HG03432 (cell line): ENCODE measurements at regions not wholly inside any gene's neighbourhood (a gene's known extent, or its start where the extent isn't known, plus 50 kb on each side); places are given as distances from the start of the nearest gene placed in this dataset.

Source experiments
- ATAC-seq: cut with Tn5 transposase; IDR thresholded peaks from one replicate; pipeline ENCODE4 v1.9.1; 2021; ENCODE audit warnings: mild to moderate bottlenecking, moderate library complexity; ENCODE audit not compliant: unreplicated experiment

GRCh38 chr13:47459512-47459911 lies 541.6 kb downstream of the SUCLA2 start:
- no peak for ATAC-seq

DNA sequence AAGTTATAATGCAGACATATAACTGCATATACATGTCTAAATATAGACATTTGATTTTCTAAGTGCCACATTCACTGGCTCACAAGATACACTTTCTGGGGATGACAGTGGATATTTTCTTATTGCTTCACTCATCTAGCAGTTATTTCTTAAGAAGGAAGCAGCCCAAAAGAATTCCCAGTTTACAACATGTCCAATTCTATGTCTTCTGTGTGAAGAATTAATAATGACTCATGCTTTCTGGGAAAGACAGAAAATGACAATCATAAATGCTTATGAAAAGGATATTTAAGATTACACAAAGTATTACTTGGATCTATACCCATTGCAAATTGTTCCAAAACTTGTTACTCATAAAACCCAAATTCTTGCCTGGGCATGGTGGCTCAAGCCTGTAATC lies 543.4 kb downstream of the SUCLA2 start:
- no peak for ATAC-seq

DNA sequence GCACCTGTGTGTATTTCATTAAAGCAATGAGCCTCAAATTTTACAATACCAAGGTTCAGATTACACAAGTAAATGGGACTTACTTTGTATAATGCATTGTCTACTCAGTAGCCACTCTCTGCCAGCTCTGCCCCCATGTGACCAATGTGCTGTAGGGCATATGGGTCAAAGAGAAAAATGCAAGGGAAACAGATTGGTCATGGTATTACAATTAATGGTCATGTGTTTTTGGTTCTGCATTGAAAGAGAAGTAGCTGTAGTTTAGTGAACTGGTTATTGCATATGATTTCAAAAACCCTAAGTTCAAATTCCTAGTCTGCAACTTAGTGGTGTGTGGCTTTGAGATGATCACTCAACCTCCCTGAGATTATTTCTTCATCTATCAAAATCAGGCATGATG lies 545.4 kb downstream of the SUCLA2 start:
- ATAC-seq = no peak

- ATAC-seq = no peak
Measured at GRCh38 chr13:47454986-47455385, 546.1 kb downstream of the SUCLA2 start.

DNA sequence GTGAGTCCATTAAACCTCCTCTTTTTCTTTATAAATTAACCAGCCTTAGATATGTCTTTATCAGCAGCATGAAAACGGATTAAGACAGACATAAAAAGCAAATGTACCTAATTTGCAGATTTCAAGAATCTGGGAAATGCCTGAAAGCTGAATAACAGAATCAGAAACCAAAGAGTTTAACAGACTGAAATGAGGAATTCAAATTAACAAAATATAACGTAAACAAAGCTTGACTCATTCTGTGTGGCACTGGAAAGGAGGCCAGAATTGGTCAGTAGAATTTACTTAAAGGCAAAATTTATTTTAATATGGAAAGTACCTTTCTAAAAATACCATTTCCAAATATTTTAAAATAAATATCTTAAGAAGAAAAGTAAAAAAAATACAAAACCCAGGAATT lies 540.6 kb upstream of the HTR2A start:
- no peak for ATAC-seq

DNA sequence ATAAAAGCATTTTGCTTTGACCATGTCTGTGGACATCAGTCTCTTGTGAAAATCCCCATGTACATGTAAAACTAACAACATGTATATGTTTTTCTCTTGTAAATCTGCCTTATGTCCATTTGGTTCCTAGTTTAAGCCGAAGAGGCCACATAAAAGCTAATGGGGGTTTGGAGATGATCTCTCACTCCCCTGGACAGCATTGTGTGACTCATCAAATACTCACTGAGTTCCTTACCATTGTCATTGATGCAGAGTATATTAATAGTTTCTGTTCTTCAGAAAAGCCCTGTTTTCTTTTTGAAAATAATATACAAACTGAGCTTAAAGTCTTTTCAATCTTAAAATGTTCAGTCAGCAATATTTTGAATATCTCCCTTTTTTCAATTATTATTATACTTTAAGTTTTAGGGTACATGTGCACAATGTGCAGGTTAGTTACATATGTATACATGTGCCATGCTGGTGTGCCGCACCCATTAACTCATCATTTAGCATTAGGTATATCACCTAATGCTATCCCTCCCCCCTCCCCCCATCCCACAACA lies 536.7 kb upstream of the HTR2A start:
- no peak for ATAC-seq

GRCh38 chr13:47426126-47426849 lies 529.4 kb upstream of the HTR2A start:
- no peak for ATAC-seq

- no peak for ATAC-seq
Measured at GRCh38 chr13:47421525-47421924, 524.7 kb upstream of the HTR2A start.

DNA sequence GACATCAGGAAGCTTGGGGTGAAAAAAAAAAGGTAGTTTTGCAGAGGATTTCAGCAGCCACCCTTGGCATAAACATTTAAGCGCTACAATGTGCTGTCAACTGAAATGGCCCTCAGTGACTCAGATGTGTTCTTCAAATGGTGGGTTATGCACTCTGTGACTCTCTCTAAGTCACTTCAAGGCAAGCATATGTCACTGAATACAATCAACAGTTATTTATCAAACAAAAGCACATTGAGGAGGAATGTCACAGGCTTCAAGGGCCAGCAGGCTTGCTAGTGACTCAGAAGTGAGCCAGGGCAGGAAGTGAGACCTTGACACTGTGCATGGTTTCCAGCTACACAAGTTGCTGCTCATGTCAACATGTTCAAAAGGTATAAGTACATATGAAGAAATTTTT lies 523.7 kb upstream of the HTR2A start:
- ATAC-seq = no peak

DNA sequence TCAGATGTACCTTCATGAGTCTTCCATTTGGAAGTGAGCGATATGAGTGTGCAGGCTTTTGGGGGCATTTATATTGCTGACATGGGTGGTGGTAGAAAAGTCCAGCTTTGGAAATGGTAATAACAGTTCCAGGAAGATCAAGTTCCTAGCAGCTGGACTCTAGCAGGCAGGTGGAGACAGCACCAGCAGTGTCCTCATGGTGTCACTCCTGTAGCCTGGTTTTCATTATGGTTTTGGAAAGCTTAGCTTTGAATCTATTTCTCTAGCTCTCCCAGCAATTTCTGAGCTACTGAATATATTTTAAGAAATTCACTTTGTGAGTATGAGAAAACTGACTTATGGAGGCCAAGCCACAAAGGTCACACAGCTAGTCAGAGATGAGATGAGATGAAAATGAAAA lies 523.2 kb upstream of the HTR2A start:
- ATAC-seq = no peak

DNA sequence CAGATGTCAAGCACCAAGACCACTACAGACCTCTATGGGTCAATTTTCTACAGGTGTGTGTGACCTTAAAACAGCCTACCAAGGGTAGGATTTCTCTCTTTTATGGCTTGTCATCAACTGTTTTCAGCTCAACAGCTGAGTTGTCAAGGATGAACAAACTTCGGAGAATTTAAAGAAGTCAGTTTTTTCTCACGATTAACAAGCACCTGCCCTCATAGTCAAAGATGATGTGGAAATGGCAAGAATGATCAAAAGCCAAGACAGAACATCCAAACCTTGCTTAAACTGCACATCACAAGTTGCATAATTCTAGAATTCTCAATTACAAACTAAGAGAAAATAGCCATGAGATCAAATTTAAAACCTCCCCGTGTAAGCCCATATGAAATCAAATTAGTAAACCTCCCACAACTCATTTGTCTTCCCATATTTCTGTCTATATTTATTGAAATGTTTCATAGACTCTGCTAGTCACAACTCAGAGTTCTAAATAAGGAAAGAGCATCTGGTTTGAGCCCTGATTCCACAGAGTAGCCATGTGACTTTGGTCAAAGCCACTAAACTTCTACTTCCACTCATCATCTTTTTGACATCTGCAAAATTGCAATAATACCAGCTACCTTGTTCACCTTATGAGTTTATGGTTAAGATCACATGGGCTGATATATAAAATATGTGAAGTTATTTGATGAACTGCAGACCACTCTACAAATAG lies 521.5 kb upstream of the HTR2A start:
- ATAC-seq = no peak

GRCh38 chr13:47417485-47417884 lies 520.6 kb upstream of the HTR2A start:
- ATAC-seq = no peak

DNA sequence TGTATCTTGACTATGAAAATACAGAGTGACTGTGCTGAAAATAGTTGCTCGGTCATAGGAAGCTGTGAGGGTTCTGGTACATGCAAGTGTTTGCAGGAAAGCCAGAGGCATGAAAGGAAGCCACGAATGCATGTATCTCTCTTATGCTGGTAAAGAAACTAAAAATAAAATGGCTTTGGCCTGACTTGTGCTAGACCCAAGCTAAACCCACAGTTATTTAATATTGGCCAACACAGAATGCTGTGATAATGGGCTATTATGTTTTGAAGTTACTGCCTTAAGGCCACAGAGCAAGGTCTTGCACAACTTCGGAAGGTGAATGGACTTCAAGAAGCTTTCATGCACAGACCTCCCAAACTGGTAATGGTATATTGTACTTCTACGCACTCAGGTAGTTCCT lies 518.2 kb upstream of the HTR2A start:
- ATAC-seq = no peak

DNA sequence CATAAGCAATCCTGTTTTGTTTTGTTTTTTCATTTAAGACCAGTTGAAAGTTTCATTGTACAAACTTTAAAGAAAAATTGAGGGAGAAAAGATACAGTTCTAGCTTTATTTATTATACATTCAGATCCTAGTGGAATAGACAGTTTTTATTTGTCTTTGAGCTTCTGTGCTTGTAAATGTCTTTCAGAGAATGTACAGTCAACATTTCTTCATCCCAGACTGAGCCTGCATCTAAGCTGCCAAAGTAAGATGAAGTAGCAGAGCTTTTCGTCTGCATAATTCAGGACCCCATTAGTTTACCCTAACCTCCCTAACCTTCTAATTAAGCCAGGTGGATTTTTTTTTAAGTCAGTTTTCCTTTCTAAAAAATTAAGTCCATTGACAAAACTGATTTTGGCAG lies 516.7 kb upstream of the HTR2A start:
- ATAC-seq = no peak

- no peak for ATAC-seq
Measured at GRCh38 chr13:47413112-47413511, 516.3 kb upstream of the HTR2A start.

DNA sequence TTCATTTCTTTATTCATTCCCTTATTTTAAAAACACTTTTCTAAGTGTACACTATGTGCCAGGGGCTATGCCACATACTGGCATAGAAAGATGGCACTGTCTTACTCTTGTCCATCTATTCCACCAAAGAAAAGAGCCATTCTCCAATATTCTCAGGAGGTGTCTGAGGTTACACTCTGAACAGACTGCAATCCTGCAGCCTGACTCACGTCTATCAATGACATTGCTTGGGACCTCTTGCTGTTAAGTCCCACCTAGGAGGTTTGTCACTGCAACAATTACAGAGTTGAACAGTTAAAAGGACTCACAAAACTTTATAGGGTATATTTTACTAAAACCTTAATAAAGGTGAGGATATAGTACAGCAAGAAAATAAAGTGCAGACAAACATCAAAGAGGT lies 512.9 kb upstream of the HTR2A start:
- ATAC-seq = no peak

DNA sequence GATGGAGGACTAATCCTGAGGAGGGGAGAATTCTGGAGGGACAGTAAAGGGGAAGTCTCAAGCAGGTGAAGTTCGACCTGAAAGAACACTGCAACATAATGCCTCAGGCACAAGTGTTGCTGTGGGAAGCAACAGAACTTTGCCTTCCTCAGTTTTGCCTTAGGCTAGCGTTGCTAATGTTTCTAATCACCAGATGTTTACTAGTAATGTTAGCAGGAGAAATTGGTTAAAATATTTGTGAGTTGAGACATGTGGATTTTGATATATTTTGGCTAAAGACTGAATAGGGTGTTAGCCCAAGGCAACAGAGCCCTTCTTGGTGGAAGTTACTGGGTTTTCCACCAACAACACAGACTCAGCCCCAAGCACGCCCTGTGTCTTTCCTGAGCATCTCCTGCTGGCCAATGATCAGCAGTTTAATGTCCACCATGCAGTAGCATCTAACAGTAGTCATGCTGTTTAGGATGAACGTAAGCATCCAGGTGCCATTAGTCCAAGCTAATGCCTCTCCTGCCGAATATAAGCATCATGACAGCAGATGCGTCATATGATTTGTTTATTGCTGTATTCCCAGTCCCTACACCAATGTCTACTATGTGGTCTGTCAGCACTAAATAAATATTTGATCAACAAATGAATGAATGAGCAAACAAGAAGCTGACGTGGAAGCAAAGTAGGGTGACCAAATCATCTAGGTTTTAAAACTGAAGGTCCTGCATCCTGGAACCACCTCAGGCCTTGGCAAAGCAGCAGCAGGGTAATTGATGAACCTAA lies 511.9 kb upstream of the HTR2A start:
- ATAC-seq = no peak

DNA sequence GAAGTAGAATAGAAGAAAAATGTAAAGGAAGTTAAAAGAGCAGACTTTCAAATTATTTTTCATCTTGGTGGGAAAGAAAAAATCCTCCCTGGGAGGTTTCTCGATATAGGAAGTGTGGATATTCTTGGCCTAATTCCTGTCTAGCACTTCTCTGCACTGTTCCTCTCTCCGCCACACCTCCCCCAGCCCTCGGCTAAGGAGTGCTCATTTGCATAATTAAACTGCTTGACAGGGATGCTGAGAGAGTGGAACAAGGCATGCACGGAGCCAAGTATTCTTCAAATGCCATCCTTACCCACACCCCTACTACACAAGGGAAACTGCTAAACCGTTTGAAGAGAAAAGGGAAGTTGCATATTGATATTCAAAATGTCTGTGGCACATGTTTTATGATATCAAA lies 511.0 kb upstream of the HTR2A start:
- ATAC-seq = no peak

DNA sequence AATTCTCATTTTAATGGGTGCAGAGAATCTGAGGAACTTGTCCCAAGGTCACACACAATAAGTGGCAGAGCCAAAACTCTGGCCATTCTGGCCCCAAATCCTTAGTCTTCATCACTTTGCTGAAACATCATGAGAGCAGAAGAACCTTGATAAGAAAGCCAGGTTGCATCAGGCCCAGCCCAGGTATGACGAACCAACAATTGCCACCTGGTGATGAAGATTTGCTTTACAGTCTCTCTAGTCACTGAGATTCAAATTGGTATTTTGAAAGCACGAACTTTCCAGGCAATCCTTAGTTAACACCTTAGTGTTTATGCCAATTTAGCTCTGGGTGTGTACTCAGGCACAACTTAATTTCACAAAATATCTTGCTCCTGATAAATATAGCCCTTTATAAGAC lies 502.7 kb upstream of the HTR2A start:
- ATAC-seq = no peak

- no peak for ATAC-seq
Measured at GRCh38 chr13:47397739-47398138, 500.9 kb upstream of the HTR2A start.

DNA sequence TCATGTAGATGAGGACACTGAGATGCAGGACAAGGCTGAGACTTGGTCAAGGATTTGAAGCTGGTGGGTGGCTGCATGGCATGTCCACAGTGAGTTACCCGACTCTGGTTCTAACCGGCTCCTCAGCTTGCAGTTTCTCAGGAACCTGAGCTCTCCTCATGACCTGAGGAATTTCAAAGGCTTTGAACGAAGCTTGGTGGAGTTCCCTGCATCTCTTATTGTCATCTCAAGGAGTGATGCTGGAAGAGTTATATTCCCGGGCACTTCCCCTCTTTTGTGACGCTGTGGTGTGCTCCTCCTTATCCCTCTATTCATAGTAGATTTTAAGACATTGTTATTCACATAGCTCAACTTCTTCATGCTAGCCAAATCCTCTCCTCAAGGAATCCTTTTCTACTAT lies 500.1 kb upstream of the HTR2A start:
- no peak for ATAC-seq

DNA sequence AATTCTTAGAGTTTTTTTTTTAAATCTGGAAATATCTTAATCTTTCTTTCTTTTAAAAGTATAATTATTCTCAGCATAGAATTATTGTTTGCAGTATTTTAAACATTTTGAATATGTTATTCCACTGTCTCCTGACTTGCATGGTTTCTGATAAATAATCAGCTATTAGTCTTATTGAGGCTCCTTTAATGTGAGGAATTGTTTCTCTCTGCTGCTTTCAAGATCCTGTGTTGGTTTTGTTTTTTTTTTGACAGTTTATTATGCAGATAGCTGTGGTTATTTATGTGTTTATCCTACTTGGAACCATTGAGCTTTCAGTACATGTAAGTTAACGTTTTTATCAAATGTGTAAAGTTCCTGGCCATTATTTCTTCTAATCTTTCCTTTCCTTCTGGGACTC lies 477.9 kb upstream of the HTR2A start:
- no peak for ATAC-seq
